Stimulated activated naive CD4-positive, alpha-beta T cell (primary cell): ENCODE measurements at regions not wholly inside any gene's neighbourhood (a gene's known extent, or its start where the extent isn't known, plus 50 kb on each side); places are given as distances from the start of the nearest gene placed in this dataset.
"Not testable (repeated sequence)": the region's sequence is repeated elsewhere in the genome, so short reads cannot be mapped to it uniquely, and the experiment has no call there.

ENCODE experiments used
- DNase-seq, 6 experiments: peaks; one replicate each; lab custom pipeline; 2025; lab: John Stamatoyannopoulos, UW

- DNase-seq: no peak
These were observed 244.4 kb upstream of the ARPP21 start for GRCh38 chr3:35394905-35395304.

- no peak for DNase-seq
These were observed 237.7 kb upstream of the ARPP21 start for GRCh38 chr3:35401671-35402070.

GRCh38 chr3:35404571-35404970 is 234.8 kb upstream of the ARPP21 start:
- no peak for DNase-seq

GRCh38 chr3:35408882-35409281 is 230.4 kb upstream of the ARPP21 start:
- no peak for DNase-seq

- DNase-seq: no peak
These were observed 229.3 kb upstream of the ARPP21 start for GRCh38 chr3:35409991-35410390.

GRCh38 chr3:35413483-35413882 is 225.8 kb upstream of the ARPP21 start:
- DNase-seq: no peak

GRCh38 chr3:35417080-35417479 is 222.2 kb upstream of the ARPP21 start:
- no peak for DNase-seq

- no peak for DNase-seq
These were observed 217.2 kb upstream of the ARPP21 start for GRCh38 chr3:35422101-35422500.

GRCh38 chr3:35422836-35423601 is 216.3 kb upstream of the ARPP21 start:
- DNase-seq: no peak

GRCh38 chr3:35426366-35426958 is 212.9 kb upstream of the ARPP21 start:
- no peak for DNase-seq

GRCh38 chr3:35437381-35437780 is 201.9 kb upstream of the ARPP21 start:
- DNase-seq: no peak

GRCh38 chr3:35438101-35438500 is 201.2 kb upstream of the ARPP21 start:
- no peak for DNase-seq

GRCh38 chr3:35439663-35440062 is 199.7 kb upstream of the ARPP21 start:
- no peak for DNase-seq

GRCh38 chr3:35440826-35441225 is 198.5 kb upstream of the ARPP21 start:
- DNase-seq: no peak

- no peak for DNase-seq
These were observed 192.4 kb upstream of the ARPP21 start for GRCh38 chr3:35446896-35447295.

GRCh38 chr3:35448121-35448520 is 191.2 kb upstream of the ARPP21 start:
- no peak for DNase-seq

- DNase-seq: no peak
These were observed 190.6 kb upstream of the ARPP21 start for GRCh38 chr3:35448681-35449080.

GRCh38 chr3:35454819-35455218 is 184.5 kb upstream of the ARPP21 start:
- DNase-seq: not testable (repeated sequence)

- no peak for DNase-seq
These were observed 165.4 kb upstream of the ARPP21 start for GRCh38 chr3:35473956-35474355.

- not testable (repeated sequence) for DNase-seq
These were observed 156.8 kb upstream of the ARPP21 start for GRCh38 chr3:35482566-35482965.

- no peak for DNase-seq
These were observed 156.2 kb upstream of the ARPP21 start for GRCh38 chr3:35483131-35483530.

- no peak for DNase-seq
These were observed 154.3 kb upstream of the ARPP21 start for GRCh38 chr3:35484929-35485530.

- no peak for DNase-seq
These were observed 153.0 kb upstream of the ARPP21 start for GRCh38 chr3:35486295-35486694.
